SHP77 (cell line): ENCODE measurements at regions not wholly inside any gene's neighbourhood (a gene's known extent, or its start where the extent isn't known, plus 50 kb on each side); places are given as distances from the start of the nearest gene placed in this dataset.
A peak's percentile ranks its signal among the peaks of the same experiment; 100 is the strongest.

Experiments
- DNase-seq, 2 experiments: peaks; one replicate each; lab custom pipeline; 2025; lab: John Stamatoyannopoulos, UW

DNA sequence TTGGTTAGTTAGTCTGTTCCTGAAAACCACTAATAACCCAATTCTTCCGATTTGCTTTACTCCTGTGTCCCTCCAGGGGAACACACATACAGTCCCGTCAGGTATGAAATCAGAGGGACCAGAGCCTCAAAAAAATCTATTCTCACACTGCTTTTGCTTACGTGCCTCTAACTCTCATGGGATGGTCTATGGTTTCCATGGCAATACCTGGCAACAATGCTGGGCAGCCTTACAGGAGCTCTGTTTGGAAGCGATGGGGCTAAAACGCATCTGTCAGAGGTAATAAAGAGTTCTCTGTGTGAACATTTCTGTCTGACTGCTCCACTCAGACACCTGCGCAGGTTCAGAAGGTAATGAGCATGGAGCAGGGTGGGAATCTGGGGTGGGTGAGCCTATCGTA lies 376.2 kb downstream of the GXYLT1 start:
- DNase-seq = no peak

DNA sequence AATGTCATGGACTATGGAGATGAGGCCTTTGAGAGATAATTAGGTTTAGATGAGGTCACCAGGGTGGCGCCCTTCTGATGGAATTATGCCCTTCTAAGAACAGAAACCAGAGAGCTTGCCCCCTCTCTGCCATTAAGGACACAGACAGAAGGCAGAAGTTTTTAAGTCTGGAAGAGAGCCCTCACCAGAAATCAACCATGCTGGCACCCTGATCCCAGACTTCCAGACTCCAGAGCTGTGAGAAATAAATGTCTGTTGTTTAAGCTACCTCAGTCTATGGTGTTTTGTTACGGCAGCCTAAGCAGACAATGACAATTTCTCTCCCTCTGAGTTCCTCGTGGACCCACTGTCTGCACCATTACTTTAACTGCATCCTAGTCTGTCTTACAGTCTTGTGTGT lies 382.0 kb downstream of the GXYLT1 start:
- DNase-seq = no peak

DNA sequence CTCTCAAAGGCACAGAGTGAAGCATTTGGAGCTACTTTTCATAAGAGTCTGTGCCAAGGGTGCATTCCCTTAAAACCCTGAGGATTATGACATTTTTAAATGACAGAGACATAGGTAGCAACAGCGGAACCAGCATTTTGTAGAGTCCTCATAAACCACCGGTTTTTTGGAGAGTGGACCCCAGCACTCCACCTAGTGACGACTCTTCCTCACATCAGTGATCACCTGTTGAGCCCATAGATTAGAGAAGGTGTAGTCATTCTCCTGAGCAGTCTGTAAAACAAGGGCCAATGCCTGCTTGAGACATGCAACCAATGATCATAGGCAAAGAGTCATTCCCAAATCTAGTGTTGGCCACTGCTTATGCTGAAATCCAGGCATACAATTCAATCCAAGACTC lies 399.1 kb downstream of the GXYLT1 start:
- no peak for DNase-seq

DNA sequence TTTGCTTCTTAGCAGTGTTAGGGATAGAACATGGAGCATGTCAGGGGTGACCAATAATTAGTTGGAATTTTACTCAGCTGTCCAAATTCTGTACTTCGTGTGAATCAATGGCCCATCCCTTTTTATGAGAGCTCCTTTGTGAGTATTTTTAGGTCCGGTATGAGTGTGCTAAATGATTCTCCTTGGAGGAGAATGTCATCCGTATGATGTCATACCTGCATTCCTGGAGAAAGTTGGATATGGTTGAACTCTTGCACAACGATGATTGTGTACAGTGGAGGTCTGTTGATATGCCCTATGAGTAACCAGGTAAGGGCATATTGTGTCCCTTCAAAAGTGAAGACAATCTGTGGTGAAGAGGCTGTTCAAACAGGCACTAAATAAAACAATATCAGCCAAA lies 400.8 kb downstream of the GXYLT1 start:
- DNase-seq = no peak

DNA sequence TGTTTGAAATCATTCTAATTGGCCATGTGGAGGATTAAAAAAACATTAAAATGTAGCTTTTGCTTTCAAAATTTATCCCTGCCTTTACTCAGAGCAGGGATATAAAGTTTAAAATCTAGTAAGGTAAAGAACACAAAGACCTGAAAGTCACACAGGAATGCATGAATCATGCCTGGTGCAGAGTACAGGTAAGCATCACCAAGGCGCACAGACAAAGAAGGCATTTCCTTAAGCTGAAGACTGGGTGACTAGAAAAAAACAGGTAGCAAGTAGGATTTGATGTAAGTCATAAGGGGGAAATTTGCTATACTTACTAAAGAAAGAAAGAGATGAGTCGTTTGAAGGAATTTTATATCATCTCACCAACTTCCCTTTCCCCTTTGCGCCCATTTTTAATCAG lies 405.6 kb downstream of the GXYLT1 start:
- no peak for DNase-seq

DNA sequence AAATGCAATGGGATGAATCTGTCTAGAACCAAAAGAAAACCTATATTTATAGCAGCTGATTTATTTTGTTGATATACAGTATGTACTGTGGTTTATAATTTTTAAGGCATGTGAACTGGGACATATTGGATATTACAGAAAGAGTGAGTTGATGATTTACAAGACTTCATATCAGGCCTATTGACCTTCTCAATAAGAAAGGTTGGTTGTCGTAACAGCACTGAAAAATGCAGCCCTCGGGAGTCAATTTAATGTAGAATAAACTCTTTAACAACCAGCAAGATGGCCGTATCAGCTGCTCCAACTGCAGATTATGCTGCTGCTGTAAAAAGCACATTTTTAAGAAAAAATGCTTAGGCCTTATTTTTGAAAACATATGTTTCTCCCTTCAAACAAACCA lies 407.3 kb downstream of the GXYLT1 start:
- DNase-seq = no peak

DNA sequence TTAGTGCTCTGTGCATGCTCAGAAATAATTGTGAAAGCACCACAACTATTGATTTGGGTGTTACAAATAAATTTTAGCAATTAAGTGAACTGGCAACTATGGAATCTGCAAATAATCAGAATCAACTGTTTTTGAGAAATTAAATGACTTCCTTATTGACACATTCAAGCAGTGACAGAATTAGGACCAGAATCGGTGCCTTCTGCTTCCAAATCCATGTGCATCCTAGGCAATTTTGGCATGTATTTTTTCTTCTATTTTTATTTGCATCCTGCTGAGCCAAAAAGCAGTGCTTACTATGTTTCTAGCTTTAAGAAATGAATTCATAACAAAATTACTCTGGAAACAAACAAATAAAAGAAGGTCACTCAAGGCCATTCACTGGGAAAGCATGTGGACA lies 408.2 kb downstream of the GXYLT1 start:
- DNase-seq = no peak

DNA sequence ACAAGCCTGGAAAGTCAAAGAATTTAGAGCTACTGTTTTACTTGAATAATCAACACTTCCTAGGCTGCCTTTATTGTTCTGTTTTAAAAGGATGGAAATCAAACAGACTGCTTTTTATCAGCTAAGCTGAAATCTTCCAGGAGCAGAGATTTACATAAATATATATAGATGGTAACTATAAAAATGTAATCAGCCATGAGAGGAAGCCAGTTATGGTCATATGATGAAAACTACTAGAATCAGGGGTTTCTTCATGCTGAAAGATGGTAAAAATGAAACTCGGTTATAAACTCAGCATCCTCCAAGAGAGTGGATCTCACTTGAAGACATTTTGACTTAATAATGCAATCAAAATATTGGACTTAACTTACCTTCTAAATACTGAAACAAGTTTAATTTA lies 413.0 kb downstream of the GXYLT1 start:
- no peak for DNase-seq

DNA sequence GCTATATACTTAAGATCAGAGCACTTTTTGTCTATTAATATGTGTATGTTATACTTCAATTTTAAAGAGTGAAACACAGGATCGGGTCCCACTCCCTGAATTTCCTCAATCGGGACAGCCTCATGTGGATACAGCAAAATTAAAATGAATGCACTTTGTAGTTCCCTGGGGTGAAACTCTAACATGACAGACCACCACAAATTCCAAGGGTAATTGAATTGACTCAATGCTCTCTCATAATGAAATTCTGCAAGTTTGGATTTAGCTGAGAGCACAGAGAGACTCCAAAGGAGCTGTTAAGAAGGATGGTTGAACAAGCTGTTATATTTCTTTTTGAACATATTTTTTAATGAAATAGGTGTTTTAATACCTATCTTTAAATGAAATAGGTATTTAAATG lies 413.6 kb downstream of the GXYLT1 start:
- DNase-seq = no peak

DNA sequence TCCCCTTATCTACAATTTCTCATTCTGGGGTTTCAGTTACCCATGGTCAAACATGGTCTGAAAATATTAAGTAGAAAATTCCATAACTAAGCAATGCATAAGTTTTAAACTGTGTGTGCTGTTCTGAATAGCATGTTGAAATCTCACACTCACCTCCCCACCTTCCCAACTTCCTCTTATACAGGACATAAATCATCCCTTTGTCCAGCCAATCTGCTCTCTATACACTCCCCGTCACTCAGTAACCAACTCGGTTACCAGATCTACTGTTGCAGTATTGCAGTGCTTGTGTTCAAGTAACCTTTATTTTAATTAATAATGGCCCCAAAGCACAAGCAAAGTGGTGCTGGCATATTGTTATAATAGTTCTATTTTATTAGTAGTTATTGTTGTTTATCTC lies 420.5 kb downstream of the GXYLT1 start:
- no peak for DNase-seq

DNA sequence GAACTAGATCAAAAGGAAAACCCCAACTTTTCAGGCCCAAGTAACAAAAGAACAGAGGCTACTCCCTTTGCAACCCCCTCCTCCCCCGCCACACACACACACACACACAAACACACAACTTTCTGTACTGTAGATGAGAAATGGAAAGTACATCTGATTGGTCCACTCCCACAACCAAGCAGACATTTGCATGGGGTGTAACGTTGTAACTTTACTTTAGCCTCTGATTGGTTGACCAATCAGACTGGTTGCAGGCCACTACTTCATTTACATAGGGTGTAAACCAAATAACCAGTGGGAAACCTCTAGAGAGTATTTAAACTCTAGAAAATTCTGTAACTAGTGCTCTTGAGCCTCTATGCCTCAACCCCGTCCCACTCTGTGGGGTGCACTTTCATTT lies 425.5 kb downstream of the GXYLT1 start:
- no peak for DNase-seq

DNA sequence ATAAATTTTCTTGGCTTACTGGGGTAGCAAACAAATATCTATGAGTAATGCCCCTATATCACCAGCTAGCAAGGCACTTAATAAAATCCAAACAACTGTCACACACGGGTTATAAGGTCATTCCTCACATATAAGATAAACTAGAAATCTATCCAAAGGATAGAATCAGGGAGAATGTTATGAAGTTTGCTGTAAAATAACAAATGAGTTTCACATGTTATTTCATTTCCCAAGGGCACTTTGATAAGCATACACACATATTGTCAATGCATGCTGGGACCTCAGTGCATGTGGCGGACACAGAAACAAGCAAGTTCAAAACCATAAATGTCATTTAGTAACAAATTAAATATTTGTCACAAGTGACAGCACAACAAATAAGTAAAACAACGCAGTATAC lies 429.4 kb downstream of the GXYLT1 start:
- no peak for DNase-seq

DNA sequence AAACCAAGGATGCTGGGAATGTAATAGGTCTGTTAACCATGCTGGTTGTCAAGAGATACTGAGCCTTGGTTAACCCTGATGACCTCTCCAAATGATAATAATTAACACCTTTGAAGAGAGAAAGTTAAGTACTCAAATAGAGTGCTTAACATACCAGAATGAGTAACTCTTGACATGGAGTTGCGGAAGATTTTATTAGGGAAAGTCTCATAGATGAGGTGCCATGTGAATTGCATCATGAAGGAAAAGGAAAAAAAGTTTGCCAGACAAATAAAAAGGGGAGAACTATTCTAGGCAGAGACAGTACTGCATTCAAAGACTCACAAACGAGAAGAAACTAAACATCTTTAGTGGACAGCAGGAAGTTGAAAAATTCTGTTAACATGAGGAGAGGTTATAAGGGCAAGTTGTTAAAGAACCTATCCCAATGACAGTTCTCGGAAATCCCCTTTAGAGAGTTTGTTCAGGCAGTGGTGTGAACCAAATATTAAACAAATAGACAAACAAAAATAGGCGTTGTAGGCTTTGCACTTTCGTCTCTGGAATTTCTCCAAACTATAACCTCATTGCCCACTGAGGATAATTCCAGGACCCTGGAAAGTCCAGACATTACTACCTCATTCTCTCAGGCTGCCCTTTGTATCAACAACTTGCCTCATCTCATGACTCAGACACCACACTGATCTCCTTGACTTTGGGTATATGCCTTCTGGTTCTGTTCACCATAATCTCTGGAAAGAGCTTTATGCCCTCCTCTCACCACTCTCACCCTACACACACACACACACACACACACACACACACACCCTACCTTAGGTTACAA lies 435.0 kb downstream of the GXYLT1 start:
- no peak for DNase-seq

DNA sequence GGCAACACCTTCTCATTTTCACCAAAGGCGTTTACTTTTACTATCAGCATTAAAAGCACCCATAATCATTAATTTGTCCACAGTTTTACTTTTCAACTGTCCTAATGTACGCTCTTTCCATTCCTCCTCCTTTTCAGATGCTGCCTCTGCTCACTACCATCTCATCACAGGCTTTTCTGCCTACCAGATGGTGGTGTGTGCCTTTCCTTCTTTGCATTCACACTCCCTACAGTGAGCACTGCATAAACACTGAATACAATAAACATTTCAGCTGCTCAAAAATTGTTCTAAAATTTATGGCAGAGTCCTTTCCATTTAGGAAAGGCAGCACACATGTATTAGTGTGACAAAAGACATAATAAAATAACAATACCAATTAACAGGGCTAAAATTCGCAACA lies 435.7 kb downstream of the GXYLT1 start:
- no peak for DNase-seq

DNA sequence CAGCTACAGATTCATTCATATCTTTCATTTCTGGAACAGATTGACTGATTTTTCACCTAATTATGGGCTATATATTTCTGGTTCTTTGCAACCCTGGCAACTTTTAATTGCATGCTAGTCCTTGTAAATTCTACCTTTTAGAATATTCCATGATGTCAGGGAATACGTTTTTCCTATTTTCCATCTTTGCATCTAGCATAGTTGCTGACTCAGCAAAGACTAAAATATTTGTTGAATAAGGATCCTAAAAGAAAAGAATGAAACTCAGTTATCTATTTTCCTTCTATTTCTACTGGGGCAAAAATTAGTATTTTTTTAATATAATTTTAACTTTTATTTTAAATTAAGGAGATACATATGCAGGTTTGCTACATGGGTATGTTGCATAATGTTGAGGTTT lies 438.3 kb downstream of the GXYLT1 start:
- no peak for DNase-seq

DNA sequence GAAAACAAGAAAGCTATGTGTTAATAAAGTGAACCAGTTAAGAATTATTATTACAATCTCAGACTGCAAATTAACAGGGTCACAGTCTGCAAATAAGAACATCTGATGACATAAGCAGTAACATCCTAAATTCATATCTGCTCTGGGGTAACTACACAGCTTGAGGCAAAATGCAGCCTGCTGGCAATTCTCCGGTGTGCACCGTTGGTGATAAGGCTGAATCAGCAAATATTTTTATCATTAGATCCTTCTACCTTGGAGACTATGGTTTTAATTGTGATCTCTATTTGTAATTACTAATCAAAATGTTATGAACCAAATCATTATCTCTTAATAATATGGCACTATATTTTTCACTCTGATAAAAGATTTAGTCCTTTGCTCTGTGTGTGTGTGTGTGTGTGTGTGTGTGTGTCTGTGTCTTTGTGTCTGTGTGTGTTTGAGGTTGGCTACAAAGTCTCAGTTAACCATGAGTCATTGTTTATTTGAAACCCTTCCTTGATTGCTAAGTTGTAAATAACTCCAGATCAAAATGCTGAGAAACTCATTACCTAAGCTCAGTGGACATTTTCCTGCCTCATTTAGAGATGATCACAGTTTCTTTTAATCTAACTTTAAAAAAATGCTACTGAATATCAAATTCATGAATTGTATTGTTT lies 442.6 kb downstream of the GXYLT1 start:
- no peak for DNase-seq

DNA sequence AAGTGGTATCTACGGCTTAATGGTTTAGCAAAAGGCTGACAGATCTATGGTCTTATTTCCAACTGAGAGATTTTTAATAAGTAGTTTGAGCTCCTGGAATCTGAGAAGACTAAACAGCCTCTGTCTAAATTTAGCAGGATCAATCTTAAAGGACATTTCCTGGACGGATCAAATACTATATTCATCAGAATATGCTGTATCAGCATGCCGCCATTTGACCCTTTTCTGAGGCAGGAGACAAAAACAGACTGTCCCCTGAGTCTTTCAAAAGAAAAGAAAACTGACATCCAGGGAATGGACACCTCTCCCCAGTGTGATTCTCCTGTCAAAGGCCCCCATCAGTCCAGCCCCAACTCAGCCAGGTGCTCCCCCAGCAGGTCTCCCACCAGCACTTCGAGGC lies 443.7 kb downstream of the GXYLT1 start:
- DNase-seq = no peak

DNA sequence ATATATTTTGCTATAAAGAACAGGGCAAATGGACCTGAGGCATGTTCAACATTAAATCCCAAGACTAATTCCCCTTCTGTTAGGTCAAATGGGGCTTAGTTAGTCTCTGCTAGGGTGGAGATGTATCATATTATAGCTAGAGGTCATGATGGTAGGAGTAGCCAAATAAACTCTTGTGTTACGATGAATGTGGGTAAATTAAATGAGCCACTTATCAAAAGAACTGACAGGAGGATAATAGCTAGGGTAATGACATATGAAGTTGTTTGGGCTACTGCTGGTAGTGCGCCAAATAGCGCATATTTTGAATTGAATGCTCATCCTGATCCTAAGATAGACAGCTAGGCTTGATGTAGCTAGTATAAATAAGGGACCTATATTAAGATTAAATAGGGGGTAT lies 445.0 kb downstream of the GXYLT1 start:
- DNase-seq = no peak

DNA sequence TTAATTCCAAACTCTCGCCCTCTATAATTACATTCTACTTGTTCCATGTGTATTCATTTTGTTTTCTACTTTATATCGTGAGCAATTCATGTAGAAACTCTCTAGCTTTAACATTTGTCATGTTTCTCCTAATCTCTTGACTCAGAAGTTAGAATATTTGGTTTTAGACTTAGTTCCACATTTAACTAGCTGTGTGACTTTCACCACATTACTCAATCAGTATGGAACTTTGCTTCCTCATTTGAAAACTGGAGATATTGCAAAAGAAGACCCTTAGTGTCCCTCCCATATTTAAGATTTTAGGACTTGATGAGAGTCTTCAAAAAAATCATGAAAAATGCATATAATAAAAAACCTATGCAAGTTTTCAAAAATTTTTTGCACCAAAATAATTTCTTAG lies 447.5 kb downstream of the GXYLT1 start:
- no peak for DNase-seq

DNA sequence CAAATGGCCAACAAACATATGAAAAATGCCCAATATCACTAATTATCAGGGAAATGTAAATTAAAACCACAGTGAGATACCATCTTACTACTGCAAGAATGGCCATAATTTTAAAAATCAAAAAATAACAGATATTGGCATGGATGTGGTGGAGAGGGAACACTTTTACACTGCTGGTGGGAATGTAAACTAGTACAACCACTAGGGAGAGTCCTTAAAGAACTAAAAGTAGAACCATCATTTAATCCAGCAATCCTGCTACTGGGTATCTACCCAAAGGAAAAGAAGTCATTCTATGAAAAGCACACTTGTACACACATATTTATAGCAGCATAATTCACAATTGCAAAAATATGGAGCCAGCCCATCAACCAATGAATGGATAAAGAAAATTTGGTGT lies 459.7 kb downstream of the GXYLT1 start:
- DNase-seq = no peak

DNA sequence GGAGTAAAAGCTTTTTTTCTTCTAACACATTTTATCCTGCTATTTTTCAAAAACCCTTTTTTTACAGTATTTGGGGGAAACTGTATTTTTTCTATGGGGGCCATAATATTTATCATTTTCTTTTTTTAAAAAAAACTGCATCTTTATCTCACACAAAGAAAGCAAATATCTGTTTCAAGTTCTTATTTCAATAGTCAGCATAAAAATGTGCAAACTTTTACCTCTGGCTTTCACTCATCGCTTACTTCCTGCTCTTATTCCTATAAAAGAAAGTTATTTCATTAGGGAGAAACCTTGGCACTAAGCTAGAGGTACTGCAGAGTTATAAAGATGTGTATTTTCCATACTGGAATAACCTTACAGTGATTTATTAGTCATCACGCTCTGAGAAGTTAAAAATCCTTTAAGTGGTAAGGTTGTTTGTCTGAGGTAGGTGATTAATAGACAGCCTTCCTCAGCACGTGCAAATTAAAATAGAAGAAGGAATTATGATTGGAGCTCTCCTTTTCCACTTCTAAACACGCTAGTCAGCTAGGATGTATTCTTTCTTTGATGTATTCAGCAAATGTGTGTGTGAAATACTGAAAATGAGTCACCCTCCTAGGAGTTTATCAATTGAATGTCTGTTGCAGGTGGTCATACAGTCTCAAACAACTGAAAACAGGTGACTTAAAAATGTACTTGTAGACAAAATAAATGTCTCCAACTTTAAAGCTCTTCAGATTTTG lies 461.0 kb downstream of the GXYLT1 start:
- no peak for DNase-seq

DNA sequence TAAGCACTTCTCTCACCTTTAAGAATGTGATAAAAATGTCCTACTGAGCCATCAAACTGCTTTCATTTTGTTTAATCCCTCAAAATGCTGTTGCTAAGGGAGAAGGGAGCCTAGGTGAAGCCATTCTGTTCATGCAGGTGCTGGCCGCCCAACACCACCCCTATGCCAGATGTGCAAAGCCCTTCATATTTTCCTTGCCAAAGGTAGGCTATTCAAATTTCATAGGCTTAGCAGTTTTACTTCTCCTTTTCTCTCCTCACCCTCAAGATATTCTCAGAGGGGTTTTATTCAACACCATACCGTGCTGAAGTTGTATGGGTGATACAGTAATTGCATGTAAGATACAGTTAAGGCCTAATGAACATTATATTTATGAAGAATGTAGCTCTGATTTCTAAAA lies 461.7 kb downstream of the GXYLT1 start:
- DNase-seq = no peak

DNA sequence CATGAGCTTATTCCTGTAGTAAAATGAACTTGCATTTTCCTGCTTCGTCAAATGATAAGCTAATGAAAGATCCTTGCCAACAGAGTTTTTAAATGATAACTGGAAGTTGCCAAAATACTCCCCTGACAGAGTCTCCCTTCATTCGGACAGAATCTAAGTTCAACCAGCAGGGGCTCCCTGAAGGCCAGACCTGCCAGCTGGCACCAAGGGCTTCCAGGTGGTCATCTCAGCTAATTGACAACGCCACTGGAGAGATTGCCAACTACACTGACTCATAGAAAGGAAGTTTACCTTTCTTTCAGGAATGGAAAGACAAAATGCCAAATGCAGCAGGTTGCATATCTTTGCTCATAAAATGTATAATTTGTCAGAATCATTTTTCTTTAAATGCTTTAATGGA lies 462.8 kb downstream of the GXYLT1 start:
- DNase-seq = peak in 1 of 2 experiments; percentile 12
